ENCODE measurements at regions not wholly inside any gene's neighbourhood (a gene's known extent, or its start where the extent isn't known, plus 50 kb on each side); places are given as distances from the start of the nearest gene placed in this dataset.
"Not testable (repeated sequence)": the region's sequence is repeated elsewhere in the genome, so short reads cannot be mapped to it uniquely, and the experiment has no call there.

DNA sequence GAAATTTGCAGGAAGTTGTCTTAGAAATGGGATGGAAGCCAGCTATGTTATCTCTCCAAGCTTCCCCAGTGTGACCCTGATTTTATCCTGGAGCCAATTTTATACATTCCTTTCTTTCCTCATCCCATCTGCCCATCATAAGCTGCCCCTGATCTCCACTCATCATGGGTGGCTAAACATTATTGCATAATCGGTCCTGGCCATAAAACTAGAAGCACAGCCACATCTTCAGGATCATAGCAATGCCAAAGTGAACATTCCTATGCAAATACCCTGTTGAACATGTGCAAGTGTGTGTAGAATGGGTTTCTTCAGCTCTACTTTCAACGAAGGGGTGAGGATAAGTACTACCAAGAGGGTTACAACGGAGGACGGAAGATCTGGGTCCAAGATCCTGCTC lies 50.6 kb upstream of the COG2 start:
- peak; percentile 16 for DNase-seq (ENCODE audit: low spot score)

DNA sequence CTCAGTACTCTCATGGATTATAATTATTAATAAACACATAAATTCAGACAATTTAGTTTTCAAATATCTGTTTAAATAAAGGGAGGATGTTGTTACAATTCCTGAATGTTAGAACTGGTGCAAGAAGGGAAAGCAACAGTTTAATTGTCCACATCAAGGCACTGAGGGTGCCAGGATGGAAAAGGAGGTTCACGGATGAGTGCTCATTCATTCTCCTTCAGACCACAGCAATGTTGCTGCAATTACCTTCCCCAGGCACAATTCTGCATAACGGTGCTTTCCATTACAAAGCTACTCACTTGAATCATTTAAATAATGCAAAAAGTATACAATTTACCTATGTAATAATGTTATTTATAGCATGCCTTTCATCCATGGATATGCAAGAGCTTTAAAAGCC lies 52.3 kb upstream of the COG2 start:
- no peak for DNase-seq (ENCODE audit: low spot score)

DNA sequence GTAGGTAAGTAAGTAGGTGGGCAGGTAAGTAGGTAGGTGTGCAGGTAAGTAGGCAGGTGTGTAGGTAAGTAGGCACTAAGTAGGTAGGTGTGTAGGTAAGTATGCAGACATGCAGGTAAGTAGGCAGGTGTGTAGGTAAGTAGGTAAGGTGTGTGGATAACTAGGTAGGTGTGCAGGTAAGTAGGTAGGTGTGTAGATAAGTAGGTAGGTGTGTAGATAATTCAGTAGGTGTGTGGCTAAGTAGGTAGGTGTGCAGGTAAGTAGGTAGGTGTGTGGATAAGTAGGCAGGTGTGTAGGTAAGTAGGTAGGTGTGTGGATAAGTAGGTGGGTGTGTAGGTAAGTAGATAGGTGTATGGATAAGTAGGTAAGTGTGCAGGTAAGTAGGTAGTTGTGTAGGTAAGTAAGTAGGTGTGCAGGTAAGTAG lies 53.9 kb upstream of the COG2 start:
- DNase-seq (ENCODE audit: low spot score), result no peak

DNA sequence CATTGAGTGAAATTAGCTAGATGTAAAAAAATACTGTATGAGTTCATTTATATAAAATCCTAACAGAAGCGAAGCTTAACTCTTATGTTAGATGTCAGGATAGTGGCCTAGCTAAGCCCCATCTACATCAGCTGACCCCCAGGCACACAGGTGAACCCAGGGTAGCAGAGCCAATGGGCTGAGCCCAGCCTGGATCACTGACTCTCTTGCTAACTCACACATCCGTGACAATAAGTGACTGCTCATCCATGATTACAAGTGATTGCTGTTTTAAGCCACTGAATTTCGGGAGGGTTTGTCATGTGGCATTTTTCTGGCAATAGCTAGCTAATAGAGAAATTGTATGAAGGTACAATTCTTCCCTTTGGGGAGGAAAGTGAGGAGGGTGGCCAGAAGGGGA lies 55.2 kb upstream of the COG2 start:
- DNase-seq (ENCODE audit: low spot score), result no peak

DNA sequence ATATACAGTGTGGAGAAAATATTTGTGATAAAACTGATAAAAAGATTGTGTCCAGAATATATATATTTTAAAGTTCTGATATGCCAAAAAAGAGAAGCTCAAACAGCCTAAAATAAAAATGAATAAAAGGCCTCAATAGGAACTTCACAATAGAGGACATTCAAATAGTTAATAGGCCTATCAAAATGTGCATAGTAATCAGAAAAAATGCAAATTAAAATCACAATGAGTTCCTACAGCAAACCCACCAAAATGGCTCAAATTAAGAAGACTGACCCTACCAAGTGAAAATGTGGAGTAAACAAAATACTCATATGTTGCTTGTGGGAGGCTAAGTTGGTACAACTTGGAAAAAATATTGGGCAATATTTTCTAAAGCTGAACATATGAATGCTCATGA lies 57.6 kb upstream of the COG2 start:
- DNase-seq (ENCODE audit: low spot score), result no peak

DNA sequence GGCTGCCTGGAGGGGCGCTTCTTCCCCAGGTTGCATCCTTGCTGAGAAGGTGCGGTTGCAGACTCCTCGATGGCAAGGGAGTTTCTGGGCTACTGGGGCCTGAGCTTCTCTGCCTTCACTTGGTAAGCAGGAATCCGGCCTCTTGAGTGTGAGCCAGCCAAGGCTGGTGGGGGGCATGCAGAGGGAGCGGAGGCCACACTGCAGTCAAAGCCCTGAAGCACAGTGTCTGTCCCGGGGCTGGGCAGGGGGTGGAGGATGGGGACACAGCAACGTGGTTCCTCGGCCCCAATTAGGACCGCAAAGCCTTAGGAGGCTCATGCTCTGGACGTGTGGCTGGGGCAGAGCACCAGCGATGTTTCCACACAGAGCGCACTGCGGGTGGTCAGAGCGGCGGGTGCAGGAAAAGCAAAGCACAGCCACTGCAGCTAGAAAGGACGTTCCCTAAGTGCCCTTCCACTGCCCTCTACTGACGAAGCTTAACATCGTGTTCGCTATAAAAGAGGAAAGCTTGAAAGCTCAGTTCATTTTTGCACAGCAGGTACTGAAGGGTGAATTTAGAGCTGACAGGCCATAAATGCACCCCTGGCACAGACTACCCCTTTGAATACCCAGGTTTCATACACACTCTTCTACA lies 60.7 kb upstream of the COG2 start:
- no peak for DNase-seq (ENCODE audit: low spot score)

DNA sequence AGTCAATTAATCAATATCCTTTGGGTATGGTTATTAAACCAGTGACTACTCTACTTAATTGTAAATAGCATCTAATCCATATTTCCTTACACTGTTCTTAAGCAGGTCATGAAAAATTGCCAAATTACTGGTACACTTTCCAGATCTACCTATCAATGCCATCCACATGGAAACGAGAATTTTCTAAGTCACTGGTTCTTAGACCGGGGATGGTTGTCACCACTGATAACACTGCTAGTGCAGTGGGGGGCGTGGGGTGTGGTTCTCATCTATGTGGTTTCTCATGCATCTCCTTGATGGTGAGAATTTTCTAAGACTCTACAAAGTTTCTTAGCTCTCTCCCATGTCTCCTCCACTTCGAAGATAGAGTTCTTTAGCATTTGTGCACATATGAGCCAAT lies 63.7 kb upstream of the COG2 start:
- no peak for DNase-seq (ENCODE audit: low spot score)

DNA sequence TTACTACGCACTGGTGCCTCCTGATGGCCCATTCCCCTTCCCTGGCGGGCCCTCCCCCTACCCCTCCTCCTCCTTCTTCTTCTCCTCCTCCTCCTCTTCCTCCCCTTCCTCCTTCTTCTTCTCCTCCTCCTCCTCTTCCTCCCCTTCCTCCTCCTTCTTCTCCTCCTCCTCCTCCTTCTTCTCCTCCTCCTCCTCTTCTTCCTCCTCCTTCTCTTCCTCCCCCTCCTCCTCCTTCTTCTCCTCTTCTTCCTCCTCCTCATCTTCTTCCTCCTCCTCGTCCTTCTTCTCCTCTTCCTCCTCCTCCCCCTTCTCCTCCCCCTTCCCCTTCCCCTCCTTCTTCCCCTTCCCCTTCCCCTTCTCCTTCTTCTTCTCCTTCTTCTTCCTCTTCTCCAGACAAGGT lies 64.7 kb upstream of the COG2 start:
- DNase-seq (ENCODE audit: low spot score), result no peak

DNA sequence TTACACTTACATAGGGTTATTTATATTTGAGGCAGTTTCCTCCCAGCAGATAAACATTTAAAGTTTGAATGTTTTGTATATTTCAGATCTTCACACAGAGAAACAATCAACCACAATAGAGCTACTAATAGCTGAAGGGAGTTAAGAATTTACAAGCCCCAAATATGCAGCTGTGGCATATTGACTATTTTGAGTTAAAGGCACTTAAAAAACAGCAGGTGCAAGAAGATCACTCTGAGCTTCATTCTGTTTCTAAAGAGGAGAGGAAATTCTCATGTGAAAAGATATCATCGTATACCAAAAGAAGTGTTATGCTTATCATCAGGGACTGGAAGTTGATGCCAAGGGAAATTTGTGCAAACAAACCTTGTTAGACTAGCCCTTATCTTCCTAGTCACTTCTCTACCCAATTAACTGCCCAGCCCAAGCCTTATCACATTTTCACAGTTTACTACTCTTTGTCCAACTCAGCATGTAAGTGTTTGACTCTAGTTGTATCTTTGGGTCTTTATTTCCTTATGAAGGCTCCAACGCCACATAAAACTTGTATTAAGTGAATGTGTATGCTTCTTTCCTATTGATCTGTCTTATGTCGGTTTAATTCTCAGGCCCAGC lies 66.3 kb upstream of the COG2 start:
- no peak for DNase-seq (ENCODE audit: low spot score)

DNA sequence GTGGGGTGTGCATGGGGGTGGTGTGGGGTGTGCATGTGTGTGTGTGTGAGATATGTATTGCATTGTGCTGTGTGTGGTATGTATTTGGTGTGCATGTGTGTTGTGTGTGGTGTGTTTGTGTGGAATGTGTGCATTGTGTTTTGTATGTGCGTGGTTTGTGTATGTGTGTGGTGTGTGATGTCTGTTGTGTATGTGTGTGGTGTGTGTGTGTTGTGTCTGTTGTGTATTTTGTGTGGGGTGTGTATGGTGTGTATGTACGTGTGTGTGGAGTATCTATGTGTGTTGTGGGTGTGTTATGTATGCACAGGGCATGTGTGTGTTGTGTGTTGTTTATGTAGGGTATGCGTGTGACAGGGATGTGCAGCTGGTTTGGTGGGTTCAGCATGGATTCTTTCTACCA lies 67.8 kb upstream of the COG2 start:
- no peak for DNase-seq (ENCODE audit: low spot score)

DNA sequence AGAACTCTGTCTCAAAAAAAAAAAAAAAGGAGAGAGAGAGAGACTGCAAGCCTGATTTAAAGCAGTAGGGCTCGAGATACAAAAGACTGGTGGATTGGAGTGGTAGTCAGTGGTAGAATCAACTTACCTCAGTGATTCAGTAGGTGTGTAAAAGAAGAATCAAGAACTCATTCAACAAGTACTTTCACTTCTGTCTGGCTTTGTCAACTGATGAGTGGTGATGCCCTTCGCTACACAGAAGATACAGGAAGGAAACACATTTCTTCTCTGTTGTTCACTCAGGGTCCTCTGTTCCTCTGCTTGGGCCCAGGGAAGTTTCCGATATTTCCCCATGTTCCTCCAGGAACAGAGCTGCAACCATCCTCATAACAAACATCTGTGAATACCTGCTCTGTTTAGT lies 68.6 kb upstream of the COG2 start:
- DNase-seq (ENCODE audit: low spot score), result no peak

DNA sequence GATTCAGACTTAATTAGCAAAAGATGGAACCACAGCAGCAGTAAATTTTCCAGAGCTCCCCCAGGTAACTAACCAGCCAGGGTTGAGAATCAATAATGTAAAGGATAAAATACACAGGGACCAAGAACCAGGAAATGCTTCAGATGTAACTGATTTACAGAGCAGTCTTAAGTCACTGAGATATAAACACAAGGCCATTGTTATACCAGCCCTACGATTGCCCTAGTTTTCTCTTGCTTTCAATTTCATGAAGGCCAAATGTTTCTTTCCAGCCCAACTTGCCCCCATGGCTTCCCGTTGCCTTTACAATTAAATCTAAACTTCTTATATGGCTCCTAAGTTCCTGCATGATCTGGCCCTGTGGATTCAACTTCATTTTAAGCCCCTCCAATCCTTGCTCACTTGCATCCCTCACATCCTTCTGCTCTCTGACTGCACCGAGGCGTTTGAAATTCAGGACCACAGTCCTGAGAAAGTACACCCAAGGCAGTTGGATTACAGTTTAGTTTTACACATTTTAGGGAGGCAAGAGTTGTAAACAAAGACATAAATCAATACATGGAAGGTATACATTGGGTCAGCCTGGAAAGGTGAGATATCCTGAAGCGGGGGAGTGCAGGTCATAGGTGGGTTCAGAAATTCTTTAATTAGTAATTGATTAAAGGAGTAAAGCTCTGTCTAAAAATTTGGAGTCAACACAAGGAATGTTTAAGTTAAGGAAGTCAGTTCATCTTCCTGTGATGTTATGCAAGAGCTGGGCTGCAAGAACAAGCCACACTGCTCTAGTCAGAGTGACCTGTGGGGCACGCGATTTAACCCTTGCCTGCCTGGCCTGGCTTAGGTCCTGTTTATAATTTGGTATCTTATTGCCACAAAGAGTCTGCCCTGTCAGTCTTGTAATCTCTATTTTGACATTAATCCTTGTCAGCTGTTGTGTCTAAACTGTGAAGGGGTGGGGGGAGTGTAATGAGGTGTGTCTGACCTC lies 69.9 kb upstream of the COG2 start:
- DNase-seq (ENCODE audit: low spot score), result no peak

DNA sequence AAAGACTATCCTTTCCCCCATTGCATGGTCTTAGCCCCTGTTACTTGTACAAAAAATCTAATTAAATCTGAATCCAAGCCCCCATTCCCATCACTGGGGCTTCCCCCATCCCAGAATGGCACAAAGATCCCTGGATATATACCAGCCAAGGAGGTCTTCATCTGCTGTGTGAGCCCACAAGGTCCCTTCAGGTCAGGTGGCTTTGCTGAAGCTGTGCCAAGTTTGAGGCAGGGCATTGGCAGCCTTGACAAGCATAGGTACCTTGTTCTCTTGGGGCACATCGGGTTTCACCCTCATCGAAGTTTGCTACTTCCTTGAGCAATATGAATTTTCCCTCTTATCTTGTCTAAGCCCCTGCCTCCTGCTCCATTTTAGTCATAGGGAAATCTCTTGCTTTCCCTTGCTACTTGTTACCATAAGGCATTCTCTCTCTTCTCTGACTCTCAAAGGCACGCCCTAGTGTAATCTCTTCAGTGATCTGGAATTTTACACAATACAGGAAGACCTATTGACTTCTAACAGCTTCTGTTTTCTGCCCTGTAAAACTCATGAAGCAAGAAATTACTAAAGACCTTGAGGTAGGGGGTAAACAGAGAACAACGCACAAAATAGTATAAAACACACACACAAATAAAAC lies 71.4 kb upstream of the COG2 start:
- DNase-seq (ENCODE audit: low spot score), result no peak

DNA sequence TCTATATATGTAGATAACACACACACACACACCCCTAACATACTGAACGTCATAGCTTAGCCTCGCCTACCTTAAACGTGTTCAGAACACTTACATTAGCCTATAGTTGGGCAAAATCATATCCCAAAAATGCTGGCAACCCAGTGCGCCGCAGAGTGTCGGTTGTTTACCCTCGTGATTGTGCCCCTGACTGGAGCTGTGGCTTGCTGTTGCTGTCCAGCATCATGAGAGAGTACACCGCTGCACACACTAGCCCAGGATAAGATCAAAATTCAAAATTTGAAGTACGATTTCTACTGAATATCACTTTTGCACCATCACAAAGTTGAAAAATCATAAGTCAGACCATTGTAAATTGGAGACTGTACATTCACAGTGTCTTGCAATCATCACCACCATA lies 73.1 kb upstream of the COG2 start:
- DNase-seq (ENCODE audit: low spot score), result no peak

DNA sequence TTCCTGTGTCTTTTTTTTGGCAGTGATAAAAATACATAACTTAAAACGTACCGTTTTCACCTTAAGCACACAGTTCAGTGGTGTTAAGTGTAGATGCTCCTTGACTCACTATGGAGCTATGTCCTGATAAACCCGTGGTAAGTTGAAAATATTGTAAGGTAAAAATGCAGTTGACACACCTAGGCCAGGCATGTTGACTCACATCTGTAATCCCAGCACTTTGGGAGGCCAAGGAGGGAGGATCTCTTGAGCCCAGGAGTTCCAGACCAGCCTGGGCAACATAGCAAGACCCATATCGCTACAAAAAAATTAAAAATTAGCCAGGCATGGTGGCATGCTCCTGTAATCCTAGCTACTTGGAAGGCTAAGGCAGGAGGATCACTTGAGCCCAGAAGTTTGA lies 73.6 kb upstream of the COG2 start:
- no peak for DNase-seq (ENCODE audit: low spot score)

DNA sequence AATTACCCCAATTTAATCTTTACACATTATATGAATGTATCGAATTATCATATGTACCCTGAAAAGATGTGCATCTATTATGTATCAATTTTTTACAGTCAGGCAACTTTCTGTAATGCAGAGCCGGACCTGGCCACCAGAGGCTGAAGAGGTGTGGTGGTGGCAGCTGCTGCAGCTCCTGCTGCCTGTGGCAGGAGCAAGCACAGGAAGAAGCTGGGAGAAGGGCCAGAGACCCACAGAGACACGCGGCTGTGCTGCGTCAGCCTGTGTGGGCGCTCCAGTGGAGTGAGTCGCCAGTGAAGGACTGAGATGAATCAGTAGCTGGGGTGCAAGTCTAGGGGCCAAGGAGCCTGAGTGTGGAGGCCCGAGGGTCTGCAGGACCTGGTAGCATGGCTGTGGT lies 74.3 kb upstream of the COG2 start:
- DNase-seq (ENCODE audit: low spot score), result peak; percentile 16

DNA sequence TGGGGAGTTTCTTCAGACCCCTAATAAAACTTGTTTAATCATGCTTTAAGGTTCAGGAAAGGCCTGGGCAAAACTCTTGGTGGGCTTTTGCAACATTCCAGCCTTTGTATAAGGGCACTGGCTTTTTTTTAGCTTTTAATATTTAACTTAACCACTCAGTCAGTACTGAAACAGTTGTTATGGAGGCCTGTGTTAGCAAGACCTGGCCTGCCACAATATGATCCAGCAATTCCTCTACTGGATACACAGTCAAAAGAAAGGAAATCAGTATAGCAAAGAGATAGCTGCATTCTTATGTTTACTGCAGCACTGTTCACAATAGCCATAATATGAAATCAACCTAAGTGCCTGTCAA lies 75.1 kb upstream of the COG2 start:
- no peak for DNase-seq (ENCODE audit: low spot score)

DNA sequence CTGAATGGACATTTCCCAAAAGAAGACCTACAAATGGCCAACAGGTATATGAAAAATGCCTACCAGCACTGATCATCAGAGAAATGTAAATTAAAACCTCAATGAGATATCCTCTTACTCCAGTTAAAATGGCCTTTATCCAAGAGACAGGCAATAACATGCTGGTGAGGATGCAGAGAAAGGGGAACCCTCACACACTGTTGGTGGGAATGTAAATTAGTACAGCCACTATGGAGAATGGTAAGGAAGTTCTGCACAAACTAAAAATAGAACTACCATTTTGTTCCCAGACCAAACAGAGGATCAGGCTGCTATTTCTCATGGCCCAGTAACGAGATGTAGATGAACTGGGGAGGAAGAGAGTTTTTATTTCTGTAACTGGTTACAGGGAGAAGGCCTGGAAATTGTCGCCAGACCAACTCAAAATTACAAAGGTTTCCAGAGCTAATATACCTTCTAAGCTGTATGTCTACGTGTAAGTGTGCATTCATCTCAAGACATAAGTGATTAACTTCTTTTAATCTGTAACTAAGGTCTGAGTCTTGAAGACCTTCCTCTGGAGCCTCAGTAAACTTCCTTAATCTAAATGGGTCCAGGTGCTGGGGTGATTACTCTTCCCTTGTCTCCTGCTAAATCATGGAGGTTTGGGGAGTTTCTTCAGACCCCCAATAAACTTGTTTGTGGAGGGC lies 75.6 kb upstream of the COG2 start:
- DNase-seq (ENCODE audit: low spot score), result not testable (repeated sequence)

DNA sequence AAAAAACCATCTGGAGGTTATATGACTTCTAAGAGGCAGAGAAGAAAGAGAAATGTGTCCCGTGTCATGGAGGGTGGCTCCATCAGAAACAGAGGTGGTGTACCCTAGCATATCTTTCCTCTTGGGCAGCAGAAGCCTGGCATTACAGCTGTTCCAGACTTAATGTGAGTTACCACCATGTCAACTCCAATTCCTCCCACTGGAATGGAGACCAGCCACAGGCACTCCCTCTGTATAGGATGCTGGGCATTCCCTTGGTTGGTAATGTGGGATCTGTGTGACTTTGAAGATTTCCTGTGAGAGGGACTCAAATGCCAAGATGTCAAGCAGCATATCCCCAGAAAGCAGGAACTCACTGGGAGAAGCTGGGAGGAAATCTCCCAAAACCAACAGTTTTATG lies 77.1 kb upstream of the COG2 start:
- no peak for DNase-seq (ENCODE audit: low spot score)

DNA sequence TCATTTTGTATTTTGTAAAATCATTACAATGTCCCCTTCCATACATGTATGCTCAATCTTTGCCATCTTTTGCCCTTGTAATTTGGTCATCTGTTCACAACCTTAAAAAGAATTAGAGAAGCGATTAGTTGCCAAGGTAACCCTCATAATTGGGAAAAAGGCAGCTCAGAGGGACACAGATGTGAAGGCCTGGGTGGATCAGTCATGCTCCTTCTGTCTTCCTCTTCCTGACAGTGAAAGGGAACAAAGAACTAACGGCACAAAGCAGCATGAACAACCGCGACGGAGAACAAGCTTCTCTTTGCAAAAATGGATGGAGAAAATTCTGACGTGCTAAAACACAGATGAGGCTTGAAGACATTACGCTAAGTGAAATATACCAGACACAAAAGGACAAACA lies 78.7 kb upstream of the COG2 start:
- DNase-seq (ENCODE audit: low spot score), result no peak

DNA sequence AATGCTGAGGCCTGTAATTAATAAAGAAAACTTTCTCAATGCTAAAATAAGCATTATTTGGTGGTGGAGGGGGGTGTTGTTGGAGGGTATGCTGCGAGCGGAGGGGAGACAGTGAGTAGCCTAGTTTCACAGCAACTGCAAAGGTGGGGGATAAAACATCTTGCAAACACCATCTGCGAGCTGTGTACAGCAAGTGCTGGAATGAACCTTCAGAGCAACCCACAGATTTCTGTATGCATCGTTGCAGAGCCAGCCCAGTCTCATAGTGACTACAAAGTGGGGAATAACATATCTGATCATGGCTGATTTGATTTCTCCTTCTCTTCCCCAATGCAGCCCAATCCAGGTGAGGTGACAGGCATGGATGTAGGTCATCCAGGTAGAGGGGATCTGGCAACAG lies 80.7 kb upstream of the COG2 start:
- no peak for DNase-seq (ENCODE audit: low spot score)

DNA sequence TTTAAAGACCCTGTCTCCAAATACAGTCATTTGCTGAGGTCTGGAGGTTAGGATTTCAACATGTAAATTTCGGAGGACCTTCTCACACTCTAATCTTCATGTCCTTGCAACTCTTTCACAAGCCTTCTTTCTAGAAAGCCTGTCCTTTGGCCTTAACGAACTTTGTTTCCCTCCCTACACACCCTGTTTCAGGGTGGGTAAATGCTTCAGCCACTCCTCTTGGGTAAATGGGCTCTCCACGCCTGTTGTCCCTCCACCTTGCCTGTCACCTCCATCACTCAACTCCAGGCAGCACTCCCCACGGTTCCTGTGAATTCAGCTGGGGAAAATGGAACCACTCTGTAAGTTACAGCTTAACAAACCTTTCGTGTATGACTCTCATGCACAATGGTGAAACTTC lies 84.0 kb upstream of the COG2 start:
- DNase-seq (ENCODE audit: low spot score), result no peak
